Large intestine (tissue), 3 donors: ENCODE measurements at regions not wholly inside any gene's neighbourhood (a gene's known extent, or its start where the extent isn't known, plus 50 kb on each side); places are given as distances from the start of the nearest gene placed in this dataset.

Experiments used
- DNase-seq, 2 donors: peaks; one replicate each; pipeline versions ENCODE4 v3.0.0 to v3.0.0-alpha.2; 2013
- H3K27ac ChIP-seq: one replicate; pipeline ENCODE4 v1.5.1; 2013; ENCODE audit warnings: low read length
- H3K27me3 ChIP-seq: 2 replicates; pipeline ENCODE4 v1.6.1; 2013; ENCODE audit warnings: low read length; ENCODE audit not compliant: control insufficient read depth, insufficient read depth
- H3K36me3 ChIP-seq: 2 replicates; pipeline ENCODE4 v1.6.1; 2013; ENCODE audit warnings: low read length; ENCODE audit not compliant: control insufficient read depth, insufficient read depth
- H3K4me1 ChIP-seq: one replicate; pipeline ENCODE4 v1.6.1; 2013; ENCODE audit warnings: low read length; ENCODE audit not compliant: control insufficient read depth, insufficient read depth
- H3K4me3 ChIP-seq: one replicate; pipeline ENCODE4 v1.5.1; 2013; ENCODE audit warnings: low read length
- H3K9me3 ChIP-seq: one replicate; pipeline ENCODE4 v1.6.1; 2013; ENCODE audit warnings: mild to moderate bottlenecking, low read depth, low read length, moderate library complexity; ENCODE audit not compliant: control insufficient read depth
- WGBS: methylation state at CpG from one replicate; pipeline ENCODE4 v1.1.5; 2013; ENCODE audit warnings: low lambda C conversion rate; ENCODE audit not compliant: insufficient coverage; 5-methylcytosine and 5-hydroxymethylcytosine counted together

DNA sequence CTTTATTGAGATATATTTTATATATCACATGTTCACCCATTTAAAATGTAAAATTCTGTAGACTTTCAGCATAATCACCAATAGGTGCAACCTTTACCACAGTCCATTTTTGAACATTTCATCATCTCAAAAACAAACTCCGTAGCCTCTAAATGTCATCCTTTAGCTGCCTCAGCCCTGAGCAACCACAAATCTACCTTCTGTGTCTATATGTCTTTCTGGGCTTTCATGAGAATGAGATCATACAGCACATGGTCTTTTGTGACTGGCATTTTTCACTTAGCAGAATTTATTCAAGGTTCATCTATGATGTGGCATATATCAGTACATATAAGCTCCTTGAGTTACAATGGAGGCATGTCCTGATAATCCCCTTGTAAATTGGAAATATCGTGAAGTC lies 320.5 kb downstream of the ETS1 start:
- DNase-seq: no peak
- Histone ChIP-seq H3K27ac (no peak overlapping the region), H3K4me3 (no peak overlapping the region), H3K9me3 (no peaks in the 10 kb centered on the region), H3K27me3 (peaks cover 2% of the 10 kb centered on the region), H3K36me3 (no peaks in the 10 kb centered on the region), H3K4me1 (no peaks in the 10 kb centered on the region)
- WGBS: no CpG with 5 or more reads among the region's 2 CpGs

DNA sequence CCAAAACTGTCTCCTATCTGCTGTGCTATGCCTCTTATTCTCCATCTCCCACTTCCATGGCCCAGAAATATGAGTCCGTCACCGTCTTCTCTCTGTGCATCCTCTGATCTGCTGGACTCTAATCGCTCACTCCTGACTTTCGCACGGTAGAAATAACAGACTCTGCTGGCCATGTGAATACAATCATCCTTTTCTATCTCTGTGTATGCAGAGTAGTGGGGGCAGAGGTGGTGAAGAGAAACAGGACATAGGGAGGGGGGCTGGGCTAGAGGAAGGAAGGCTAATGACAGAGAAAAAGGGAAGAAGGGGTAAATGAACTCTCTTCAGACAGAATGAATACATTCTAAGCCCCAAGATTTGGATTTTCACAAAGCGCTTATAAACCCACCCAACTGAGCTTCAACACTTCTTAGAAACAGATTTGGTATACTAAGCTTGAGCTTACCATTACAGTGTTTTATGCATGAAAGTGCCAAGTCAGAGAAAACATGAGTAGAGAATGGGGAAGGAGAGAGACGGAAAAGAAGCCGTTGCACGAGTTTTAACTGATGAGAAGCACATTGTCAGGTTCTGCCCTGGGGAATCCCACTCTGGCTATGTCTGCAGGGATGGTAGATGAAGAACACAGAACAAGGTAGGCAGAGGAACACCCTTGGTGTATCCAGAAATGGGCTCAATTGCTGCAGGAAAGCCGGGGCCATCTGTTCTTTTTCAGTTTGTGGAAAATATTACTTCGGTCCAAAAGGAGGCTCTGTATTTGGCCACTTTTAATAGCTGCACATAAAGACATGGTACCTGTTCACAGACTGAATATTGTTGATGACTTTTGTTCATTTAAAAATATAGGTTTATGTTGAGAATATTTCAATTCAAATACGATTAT lies 324.7 kb downstream of the ETS1 start:
- Histone ChIP-seq H3K4me3 (no peak overlapping the region), H3K4me1 (no peaks in the 10 kb centered on the region), H3K27ac (no peak overlapping the region), H3K9me3 (no peaks in the 10 kb centered on the region), H3K27me3 (peaks cover 6% of the 10 kb centered on the region), H3K36me3 (no peaks in the 10 kb centered on the region)
- 90% methylated on average over 2 of the region's 12 CpGs for WGBS
- no peak for DNase-seq

DNA sequence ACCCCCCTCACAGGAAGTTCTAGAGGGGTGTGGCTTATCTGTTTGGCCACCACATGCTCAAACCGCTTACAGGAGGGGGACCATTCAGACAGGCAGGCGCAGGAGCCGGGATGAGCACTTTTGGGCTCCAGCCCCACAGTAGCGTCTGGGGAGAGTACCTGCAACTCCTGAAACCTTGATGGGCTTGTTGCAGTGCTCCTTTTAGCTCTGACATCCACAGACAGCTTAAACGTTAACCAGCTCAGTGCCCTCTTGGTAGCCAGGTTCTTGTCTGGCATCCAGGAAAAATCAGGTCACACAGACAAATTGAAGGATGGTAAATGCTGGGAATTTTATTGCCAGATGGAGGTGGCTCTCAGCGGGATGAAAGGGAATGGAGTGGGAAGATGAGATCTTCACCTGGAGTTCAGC lies 326.3 kb downstream of the ETS1 start:
- H3K9me3 ChIP-seq: no peaks in the 10 kb centered on the region
- no peak for DNase-seq
- H3K4me1 ChIP-seq: no peaks in the 10 kb centered on the region
- no peak overlapping the region for H3K27ac ChIP-seq
- no peak overlapping the region for H3K4me3 ChIP-seq
- WGBS: no CpG with 5 or more reads among the region's 6 CpGs
- H3K36me3 ChIP-seq: no peaks in the 10 kb centered on the region
- peaks cover 4% of the 10 kb centered on the region for H3K27me3 ChIP-seq

DNA sequence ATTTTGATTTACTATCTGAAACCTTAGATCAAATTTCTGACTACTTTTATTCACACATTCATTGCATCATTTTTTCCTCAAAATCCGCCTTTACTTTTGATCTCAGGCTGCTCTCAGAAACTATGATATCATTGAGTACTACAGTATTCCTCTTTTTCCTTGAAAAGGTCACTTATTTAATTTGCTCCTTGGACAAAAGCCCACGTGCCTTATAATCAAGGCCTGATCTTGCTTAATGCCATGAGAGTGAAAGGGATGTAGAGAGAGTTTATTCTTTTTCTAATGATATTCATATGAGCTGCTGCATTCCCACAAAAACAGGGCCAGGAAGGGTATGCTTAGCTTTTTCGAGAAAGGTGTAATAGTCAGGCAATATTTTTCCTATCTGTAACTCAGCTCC lies 327.0 kb downstream of the ETS1 start:
- Histone ChIP-seq H3K4me3 (no peak overlapping the region), H3K27me3 (peaks cover 4% of the 10 kb centered on the region), H3K9me3 (no peaks in the 10 kb centered on the region), H3K27ac (no peak overlapping the region), H3K36me3 (no peaks in the 10 kb centered on the region), H3K4me1 (no peaks in the 10 kb centered on the region)
- DNase-seq: no peak
- WGBS: 100% methylated on average over 1 of the region's 3 CpGs

DNA sequence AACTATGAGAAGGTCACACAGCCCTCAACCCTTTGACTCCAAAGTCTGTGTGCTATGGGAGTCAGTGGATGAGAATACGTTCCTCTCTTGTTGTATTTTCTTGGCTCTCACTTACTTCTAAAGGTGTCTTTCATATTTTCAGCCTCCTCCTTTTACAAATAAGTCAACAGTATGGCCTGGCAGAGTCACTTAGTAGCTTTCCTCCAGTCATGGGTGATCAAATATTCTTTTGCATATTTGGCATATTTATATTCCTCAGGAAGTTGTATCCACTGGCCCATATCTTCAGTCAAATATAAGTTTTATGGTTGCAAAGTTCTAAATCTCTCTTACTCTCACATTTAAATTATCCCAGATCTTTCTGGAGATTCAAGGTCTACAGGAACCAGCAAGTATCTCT lies 327.5 kb downstream of the ETS1 start:
- no peak overlapping the region for H3K4me3 ChIP-seq
- no peak for DNase-seq
- no peaks in the 10 kb centered on the region for H3K36me3 ChIP-seq
- no CpG with 5 or more reads among the region's 1 CpG for WGBS
- H3K27me3 ChIP-seq: peaks cover 4% of the 10 kb centered on the region
- H3K9me3 ChIP-seq: no peaks in the 10 kb centered on the region
- no peak overlapping the region for H3K27ac ChIP-seq
- H3K4me1 ChIP-seq: no peaks in the 10 kb centered on the region

DNA sequence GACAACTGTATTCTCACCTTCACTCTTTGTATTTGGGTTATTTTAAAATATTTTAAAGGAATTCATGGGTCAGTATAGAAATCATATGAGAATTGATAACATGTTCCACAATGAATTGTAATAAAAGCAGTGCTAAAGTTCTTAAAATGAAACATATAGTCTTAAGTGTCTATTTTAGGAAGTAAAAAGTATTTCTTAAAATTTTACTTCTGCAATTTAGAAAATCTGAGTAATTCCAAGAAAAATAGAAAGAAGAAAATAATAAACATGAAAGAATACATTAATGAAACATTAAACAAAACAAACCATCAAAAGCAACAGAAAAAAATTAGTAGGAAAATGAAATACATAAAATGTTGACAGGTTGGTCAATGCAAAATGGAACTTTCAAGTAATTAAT lies 332.4 kb downstream of the ETS1 start:
- DNase-seq: no peak

DNA sequence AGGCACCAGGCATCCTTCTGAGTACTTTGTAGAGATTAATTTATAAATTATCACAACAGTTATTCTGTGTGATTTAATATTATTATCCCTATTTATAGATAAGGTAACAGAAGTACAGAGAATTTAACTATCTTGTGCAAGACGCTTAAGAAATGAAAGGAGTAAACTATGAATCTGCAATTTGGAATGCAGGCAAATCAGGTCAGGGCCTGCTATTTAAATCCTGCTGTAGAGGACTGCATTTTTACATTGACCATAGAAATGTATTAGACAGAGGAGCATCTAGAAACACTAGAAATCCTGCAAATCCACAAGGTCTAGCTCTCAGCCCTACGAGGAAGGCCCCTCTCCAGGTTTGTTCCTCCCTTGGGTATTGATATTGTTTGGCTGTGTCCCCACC lies 336.2 kb downstream of the ETS1 start:
- Histone ChIP-seq H3K27me3 (peaks cover 2% of the 10 kb centered on the region), H3K4me1 (no peaks in the 10 kb centered on the region), H3K36me3 (no peaks in the 10 kb centered on the region), H3K27ac (no peak overlapping the region), H3K9me3 (no peaks in the 10 kb centered on the region), H3K4me3 (no peak overlapping the region)
- WGBS: no CpG with 5 or more reads among the region's 2 CpGs
- DNase-seq: no peak

More for the DNA sequence above, 332.4 kb downstream of the ETS1 start:
- H3K4me1 ChIP-seq: no peaks in the 10 kb centered on the region
- H3K9me3 ChIP-seq: no peaks in the 10 kb centered on the region
- no peaks in the 10 kb centered on the region for H3K36me3 ChIP-seq
- H3K27ac ChIP-seq: no peak overlapping the region
- no peak overlapping the region for H3K4me3 ChIP-seq
- peaks cover 4% of the 10 kb centered on the region for H3K27me3 ChIP-seq

DNA sequence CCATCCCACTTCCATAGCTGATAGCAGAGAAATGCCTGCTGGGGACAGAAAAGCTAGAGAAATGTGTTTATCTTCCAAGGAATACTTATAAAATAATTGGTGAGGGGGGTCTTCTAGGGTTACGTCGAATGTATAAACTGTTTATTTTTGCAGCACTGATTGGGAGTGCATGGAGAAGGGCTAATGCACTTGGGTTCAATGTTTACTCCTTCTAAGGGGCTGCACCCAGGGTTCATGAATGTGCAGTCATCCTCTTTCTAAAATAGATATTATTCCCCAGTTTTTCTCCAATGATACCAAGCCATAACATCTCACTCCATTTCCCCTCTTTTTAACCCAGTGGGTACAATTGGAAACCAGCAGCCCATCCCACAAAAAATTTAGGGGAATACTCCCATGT lies 336.9 kb downstream of the ETS1 start:
- H3K36me3 ChIP-seq: no peaks in the 10 kb centered on the region
- no CpG with 5 or more reads among the region's 2 CpGs for WGBS

DNA sequence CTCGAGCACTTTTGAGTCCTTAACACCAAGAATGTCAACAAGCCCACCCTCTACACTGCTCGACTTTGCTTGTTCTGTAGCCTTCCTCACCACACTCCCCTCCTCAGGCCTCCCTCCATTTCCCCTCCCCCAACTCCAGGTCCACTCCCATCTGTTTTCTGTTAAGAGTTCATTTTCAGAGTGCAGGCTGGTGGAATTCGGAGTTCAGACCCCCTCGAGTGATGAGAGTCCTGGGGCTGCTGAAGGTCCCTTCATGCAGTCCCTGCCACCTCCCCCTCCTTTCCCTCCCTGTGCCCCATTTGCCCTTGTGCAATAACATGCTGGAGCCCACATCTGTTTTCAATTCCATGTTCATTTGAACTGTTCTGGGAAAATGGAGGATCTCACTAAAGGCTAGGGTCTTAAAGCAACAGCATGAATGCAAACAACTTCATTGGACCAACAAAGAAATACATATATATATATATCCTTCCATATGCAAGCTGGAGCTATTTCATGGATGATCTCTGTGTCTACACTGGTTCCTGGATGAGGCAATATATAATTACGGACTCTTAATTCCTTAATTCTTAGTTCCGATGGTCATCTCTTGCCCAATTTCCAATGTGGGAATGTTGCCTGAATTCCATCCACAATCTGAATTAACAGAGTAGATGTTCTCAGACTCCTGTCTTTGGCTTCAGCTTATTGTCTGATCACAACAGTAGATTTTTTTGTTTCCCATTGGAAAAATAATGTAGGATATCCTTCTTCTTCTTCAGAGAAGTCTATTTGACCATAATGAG lies 340.4 kb downstream of the ETS1 start:
- 8% methylated on average over 2 of the region's 6 CpGs for WGBS
- no peaks in the 10 kb centered on the region for H3K4me1 ChIP-seq
- no peaks in the 10 kb centered on the region for H3K36me3 ChIP-seq
- peaks cover 2% of the 10 kb centered on the region for H3K27me3 ChIP-seq
- no peak overlapping the region for H3K27ac ChIP-seq
- peak in 1 of 2 donors; percentile 1 for DNase-seq
- no peak overlapping the region for H3K4me3 ChIP-seq
- H3K9me3 ChIP-seq: no peaks in the 10 kb centered on the region

More for the DNA sequence above, 336.9 kb downstream of the ETS1 start:
- Histone ChIP-seq H3K4me1 (no peaks in the 10 kb centered on the region), H3K27me3 (peaks cover 2% of the 10 kb centered on the region), H3K9me3 (no peaks in the 10 kb centered on the region), H3K4me3 (no peak overlapping the region), H3K27ac (no peak overlapping the region)
- DNase-seq: no peak

DNA sequence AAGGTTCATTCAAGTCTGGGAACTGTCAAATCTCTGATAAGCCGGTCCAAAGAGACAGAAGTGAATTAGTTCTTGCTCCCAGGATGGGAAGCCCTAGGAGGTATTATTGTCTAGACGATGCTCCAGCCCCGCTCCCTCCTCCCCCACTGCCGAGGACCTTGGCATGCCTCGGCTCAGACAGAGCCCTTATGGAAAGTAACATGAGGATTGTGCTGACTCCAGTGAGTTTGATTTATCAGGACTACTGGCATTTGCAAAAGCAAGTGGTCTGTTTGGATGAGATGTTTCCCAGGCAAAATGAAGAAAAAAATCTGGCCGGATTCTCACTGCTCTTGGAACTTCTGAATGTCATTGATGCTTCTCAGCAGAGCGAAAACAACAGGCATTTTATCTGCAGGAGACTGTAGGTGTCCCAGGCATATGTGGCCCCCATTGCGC lies 341.0 kb downstream of the ETS1 start:
- no peak overlapping the region for H3K4me3 ChIP-seq
- peak; percentile 11 to 14 for DNase-seq
- H3K4me1 ChIP-seq: no peaks in the 10 kb centered on the region
- no peaks in the 10 kb centered on the region for H3K9me3 ChIP-seq
- H3K36me3 ChIP-seq: no peaks in the 10 kb centered on the region
- H3K27me3 ChIP-seq: peaks cover 2% of the 10 kb centered on the region
- H3K27ac ChIP-seq: no peak overlapping the region
- no CpG with 5 or more reads among the region's 8 CpGs for WGBS
